ENCODE measurements at regions not wholly inside any gene's neighbourhood (a gene's known extent, or its start where the extent isn't known, plus 50 kb on each side); places are given as distances from the start of the nearest gene placed in this dataset.

GRCh38 chr12:108462686-108463085 is 52.4 kb upstream of the FICD start:
- DNase-seq (ENCODE audit: low spot score) = no peak

DNA sequence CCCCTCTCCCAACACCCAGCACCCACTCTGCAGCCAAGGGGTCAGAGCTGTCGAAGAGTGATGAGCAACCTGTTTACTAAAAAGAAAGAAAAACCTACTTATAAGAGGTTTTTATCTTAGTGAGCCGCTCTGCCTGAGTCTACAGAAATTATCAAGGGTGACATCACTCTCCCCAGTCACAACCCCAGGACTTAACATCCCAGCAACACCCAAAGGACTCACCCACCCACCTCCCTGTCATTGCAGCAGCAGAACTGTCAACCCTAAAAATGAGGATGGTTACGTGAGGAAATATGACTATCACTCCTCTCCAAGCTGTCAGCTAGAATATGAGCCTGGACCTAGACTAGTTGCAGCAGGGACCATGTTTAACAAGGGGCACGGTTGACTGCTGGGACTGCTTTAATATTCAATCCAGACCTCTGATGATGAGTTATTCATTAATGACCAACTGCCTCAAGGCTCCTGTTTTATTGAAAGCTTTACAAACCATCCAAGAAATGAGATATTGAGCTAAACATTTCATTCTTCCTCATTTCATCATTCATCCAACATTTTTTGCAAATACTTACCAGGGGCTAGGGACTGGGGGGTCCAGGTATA is 53.9 kb upstream of the FICD start:
- no peak for DNase-seq (ENCODE audit: low spot score)

- no peak for DNase-seq (ENCODE audit: low spot score)
Measured at GRCh38 chr12:108459149-108459548, 55.9 kb upstream of the FICD start.

GRCh38 chr12:108457734-108458361 is 57.2 kb upstream of the FICD start:
- no peak for DNase-seq (ENCODE audit: low spot score)

GRCh38 chr12:108457006-108457733 is 57.9 kb upstream of the FICD start:
- peak; percentile 72 for DNase-seq (ENCODE audit: low spot score)

- DNase-seq (ENCODE audit: low spot score) = no peak
Measured at GRCh38 chr12:108455706-108456105, 59.4 kb upstream of the FICD start.

DNA sequence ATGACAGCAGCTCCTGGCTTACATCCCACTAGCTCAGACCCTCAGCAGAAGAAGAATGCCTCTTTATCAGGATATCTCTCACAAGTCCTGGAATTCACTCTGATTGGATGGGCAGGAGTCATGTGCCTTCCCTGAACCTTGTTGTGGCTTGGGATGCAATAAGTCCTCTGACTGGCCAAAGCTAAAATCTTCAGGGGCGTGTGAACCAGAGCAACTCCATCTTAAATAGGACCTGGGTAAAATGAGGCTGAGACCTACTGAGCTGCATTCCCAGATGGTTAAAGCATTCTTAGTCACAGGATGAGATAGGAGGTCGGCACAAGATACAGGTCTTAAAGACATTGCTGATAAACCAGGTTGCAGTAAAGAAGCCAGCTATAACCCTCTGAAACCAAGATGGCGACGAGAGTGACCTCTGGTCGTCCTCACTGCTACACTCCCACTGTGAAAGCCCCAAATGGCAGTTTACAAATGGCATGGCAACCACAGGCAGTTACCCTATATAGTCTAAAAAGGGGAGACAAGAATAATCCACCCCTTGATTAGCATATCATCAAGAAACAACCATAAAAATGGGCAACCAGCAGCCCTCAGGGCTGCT is 60.4 kb upstream of the FICD start:
- no peak for DNase-seq (ENCODE audit: low spot score)

DNA sequence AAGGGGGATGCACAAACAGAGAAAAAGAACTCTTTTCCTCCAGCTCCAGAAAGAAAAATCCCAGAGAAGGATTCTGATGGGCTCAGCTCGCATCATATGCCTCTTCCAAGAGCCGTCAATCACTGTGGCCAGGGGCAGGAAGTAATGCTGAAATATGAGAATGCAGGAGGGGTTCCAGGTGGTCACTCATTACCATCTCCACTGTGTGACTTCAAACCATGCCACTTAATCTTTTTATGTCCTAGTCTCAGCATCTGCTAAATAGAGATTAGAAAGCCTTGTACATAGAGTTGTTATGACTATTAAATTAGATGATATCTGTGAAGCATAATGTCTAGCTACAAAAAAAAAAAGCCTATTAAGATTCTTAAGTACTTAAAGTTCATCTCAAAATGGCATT is 65.6 kb upstream of the FICD start:
- DNase-seq (ENCODE audit: low spot score) = no peak

- no peak for DNase-seq (ENCODE audit: low spot score)
Measured at GRCh38 chr12:108448246-108448645, 66.8 kb upstream of the FICD start.

DNA sequence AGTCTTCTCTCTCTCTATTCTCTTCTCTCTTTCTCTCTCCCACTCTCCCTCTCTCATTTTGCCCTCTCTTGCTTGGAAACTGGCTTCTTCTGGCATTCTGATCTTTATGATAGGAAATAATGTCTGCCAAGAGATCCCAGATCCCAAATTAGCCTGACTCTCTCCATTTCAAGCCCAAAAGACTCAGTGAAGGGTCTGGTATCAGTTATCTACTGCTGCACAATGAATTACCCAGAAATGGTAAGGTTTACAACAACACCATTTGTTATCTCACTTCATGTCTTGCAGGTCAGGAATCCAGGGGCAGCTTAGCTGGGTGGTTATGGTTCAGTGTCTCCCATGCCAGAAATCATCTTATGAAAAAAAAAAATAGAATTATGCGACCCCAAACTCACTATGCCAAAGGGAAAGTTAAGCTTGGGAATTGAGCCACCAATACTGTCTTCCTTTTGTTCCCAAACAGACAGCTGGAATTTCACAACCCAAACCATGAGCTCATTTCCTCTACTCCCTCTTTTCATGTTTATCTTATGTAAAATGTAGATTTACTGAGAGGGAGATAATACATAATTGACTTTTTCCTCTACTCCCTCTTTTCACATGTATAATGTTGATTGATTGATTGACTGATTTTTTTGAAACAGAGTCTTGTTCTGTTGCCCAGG is 67.8 kb upstream of the FICD start:
- DNase-seq (ENCODE audit: low spot score) = no peak

DNA sequence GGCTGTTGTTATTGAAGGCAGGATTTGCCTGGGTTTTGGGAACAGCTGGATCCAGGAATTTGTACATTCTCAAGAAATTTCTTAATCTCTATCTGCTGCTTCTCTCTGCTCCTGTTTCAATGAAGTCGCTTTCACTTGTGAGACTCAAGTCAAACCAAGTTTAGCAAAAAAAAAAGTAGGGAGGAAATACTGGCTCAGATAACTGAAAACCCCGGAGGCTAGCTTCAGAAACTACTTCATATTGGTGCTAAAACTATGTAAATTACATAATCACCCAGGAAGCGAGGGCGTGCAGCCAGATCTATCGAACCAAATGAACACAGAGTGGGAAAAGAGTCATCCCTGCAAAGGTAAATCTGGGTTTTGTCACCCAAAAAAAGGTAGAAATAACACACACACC is 68.3 kb upstream of the FICD start:
- DNase-seq (ENCODE audit: low spot score) = no peak

DNA sequence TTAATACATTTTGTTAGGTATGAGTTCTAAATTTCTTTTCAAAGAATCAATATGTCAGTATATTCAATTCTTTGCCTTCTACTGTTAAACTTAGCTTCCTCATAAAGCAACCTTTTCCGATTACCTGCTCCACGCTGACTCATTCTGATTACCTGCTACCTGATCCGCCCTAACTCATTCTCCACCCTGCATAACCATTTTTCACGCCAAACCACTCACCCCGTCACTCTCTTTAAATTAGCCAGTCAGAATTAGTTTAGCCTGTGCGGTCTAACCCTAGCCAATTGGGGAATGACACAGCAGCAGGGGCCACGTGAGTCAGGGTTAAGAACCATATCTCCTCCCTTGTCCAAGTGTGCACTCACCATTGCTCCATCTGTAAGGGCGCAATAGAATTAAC is 72.2 kb upstream of the FICD start:
- DNase-seq (ENCODE audit: low spot score) = no peak

- DNase-seq (ENCODE audit: low spot score) = no peak
Measured at GRCh38 chr12:108442067-108442466, 73.0 kb upstream of the FICD start.

GRCh38 chr12:108441549-108441948 is 73.5 kb upstream of the FICD start:
- no peak for DNase-seq (ENCODE audit: low spot score)

DNA sequence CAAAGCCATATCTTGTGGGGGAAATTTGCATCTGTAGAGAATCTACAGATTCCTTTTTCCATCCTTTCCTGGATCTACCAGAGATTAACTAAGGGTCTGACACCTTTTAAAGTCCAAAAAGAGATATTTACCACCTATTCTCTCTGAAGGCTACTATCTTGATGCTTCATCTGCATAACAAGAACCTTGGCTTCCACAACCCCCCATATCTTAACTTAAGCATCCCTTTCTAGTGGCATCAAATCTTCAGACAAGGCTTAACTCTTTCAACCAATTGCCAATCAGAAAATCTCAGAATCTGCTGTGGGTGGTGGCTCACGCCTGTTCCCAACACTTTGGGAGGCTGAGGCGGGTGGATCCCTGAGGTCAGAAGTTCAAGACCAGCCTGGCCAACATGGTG is 74.3 kb upstream of the FICD start:
- no peak for DNase-seq (ENCODE audit: low spot score)

- DNase-seq (ENCODE audit: low spot score) = no peak
Measured at GRCh38 chr12:108438667-108439066, 76.4 kb upstream of the FICD start.

DNA sequence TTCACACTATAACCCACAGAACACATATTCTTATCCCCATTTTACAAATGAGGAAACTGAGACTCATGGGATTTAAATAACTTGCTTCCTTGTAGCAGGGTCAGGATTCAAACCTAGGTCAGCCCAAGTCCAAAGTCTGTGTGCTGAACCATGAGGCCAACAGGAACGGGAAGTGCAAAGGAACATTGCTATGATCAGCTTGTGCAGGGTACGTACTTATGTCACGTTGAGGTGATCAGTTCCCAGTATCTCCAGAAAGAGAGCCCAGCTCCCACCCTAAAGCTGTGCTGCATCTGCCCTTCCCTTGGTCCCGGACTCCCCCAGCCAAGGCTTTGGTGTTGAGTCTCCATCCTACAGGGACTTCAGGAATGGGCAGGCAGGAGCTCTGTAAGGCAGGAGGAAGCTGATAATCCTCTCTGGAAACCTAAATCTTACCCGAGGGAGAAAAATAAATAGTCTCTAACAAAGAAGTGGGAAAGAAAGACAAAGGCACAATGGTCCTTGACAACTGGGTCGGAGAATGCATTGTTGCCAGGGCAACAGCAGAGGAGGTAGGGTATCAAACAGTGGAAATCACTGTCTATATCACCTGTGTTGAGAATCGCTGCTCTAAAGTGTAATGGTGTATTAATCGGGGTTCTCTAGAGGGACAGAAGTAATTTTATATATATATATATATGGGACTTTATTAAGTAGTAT is 82.5 kb upstream of the FICD start:
- no peak for DNase-seq (ENCODE audit: low spot score)

- DNase-seq (ENCODE audit: low spot score) = no peak
Measured at GRCh38 chr12:108430926-108431325, 84.2 kb upstream of the FICD start.

DNA sequence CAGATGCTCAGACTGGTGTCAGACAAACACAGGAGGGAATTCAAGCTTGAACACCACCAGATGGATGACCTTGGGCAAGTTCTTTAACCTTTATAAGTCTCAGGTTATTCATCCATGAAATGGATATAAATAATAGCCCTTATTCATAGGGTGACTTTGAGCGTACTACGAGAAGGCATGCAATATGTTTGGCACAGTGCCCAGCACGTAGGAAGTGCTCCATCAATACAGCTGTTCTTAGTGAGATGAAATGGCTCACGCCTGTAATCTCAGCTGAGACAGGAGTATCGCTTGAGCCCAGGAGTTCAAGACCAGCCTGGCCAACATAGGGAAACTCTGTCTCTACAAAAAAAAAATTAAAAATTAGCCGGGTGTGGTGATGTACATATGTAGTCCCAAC is 84.8 kb upstream of the FICD start:
- DNase-seq (ENCODE audit: low spot score) = no peak

DNA sequence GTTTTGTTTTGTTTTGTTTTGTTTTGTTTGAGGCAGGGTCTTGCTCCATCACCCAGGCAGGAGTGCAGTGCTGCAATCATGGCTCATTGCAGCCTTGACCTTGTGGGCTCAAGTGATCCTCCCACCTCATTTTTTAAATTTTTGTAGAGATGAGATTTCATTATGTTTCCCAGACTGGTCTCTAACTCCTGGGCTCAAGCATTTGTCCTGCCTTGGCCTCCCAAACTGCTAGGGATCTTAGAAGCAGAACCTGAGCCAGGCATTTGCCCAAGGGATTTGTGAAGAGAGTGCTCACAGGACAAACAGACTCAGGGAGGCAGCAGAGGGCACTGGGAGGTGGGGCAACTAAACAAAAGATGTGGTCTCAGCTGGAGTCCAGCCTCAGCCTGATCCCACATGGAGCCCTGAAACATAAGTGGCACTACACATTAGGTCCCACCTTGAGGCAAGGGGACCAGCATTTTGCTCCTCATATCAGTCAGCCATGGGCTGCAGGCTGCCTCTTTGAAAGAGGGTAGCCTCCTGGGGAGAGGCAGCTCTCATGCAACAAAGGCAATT is 86.2 kb upstream of the CMKLR1 start:
- DNase-seq (ENCODE audit: low spot score) = no peak

GRCh38 chr12:108424816-108425215 is 85.7 kb upstream of the CMKLR1 start:
- DNase-seq (ENCODE audit: low spot score) = no peak

GRCh38 chr12:108424026-108424425 is 84.9 kb upstream of the CMKLR1 start:
- no peak for DNase-seq (ENCODE audit: low spot score)

Data from SW480 (cell line).